ENCODE measurements at regions not wholly inside any gene's neighbourhood (a gene's known extent, or its start where the extent isn't known, plus 50 kb on each side); places are given as distances from the start of the nearest gene placed in this dataset.

- TF ChIP-seq SIN3A (IDR thresholded peaks at IDR 0.05; ENCODE audit: borderline replicate concordance, insufficient read depth, low read length) = no peak
- no peak for TF ChIP-seq FOXP2 (optimal IDR thresholded peaks at IDR 0.05; ENCODE audit: borderline replicate concordance, extremely low read depth, extremely low read length, insufficient read depth)
Observed at GRCh38 chr10:33991924-33992323, 657.5 kb upstream of the NRP1 start.

GRCh38 chr10:33986515-33986914 is 652.0 kb upstream of the NRP1 start:
- no peak for TF ChIP-seq FOXP2 (optimal IDR thresholded peaks at IDR 0.05; ENCODE audit: borderline replicate concordance, extremely low read depth, extremely low read length, insufficient read depth)
- TF ChIP-seq TAF1 (IDR thresholded peaks at IDR 0.05; ENCODE audit: borderline replicate concordance, insufficient read depth, low read length) = no peak
- TF ChIP-seq POLR2AphosphoS5 (IDR thresholded peaks at IDR 0.05; ENCODE audit: low read depth, low read length) = no peak
- TF ChIP-seq SIN3A (IDR thresholded peaks at IDR 0.05; ENCODE audit: borderline replicate concordance, insufficient read depth, low read length) = no peak
- TF ChIP-seq REST (IDR thresholded peaks at IDR 0.05; ENCODE audit: insufficient read depth in 1 of 2, low read depth in 2 of 2, low read length in 2 of 2) = no peak

- TF ChIP-seq FOXP2 (optimal IDR thresholded peaks at IDR 0.05; ENCODE audit: borderline replicate concordance, extremely low read depth, extremely low read length, insufficient read depth) = no peak
- no peak for TF ChIP-seq REST (IDR thresholded peaks at IDR 0.05; ENCODE audit: insufficient read depth in 1 of 2, low read depth in 2 of 2, low read length in 2 of 2)
- TF ChIP-seq SIN3A (IDR thresholded peaks at IDR 0.05; ENCODE audit: borderline replicate concordance, insufficient read depth, low read length) = no peak
- no peak for TF ChIP-seq POLR2AphosphoS5 (IDR thresholded peaks at IDR 0.05; ENCODE audit: low read depth, low read length)
- TF ChIP-seq TAF1 (IDR thresholded peaks at IDR 0.05; ENCODE audit: borderline replicate concordance, insufficient read depth, low read length) = no peak
Observed at GRCh38 chr10:33986016-33986415, 651.5 kb upstream of the NRP1 start.

- TF ChIP-seq TAF1 (IDR thresholded peaks at IDR 0.05; ENCODE audit: borderline replicate concordance, insufficient read depth, low read length) = no peak
- no peak for TF ChIP-seq REST (IDR thresholded peaks at IDR 0.05; ENCODE audit: insufficient read depth in 1 of 2, low read depth in 2 of 2, low read length in 2 of 2)
- no peak for TF ChIP-seq SIN3A (IDR thresholded peaks at IDR 0.05; ENCODE audit: borderline replicate concordance, insufficient read depth, low read length)
- TF ChIP-seq POLR2AphosphoS5 (IDR thresholded peaks at IDR 0.05; ENCODE audit: low read depth, low read length) = no peak
Observed at GRCh38 chr10:33982995-33983394, 648.5 kb upstream of the NRP1 start.

- TF ChIP-seq REST (IDR thresholded peaks at IDR 0.05; ENCODE audit: insufficient read depth in 1 of 2, low read depth in 2 of 2, low read length in 2 of 2) (no peak), TAF1 (IDR thresholded peaks at IDR 0.05; ENCODE audit: borderline replicate concordance, insufficient read depth, low read length) (no peak), POLR2AphosphoS5 (IDR thresholded peaks at IDR 0.05; ENCODE audit: low read depth, low read length) (no peak), SIN3A (IDR thresholded peaks at IDR 0.05; ENCODE audit: borderline replicate concordance, insufficient read depth, low read length) (no peak), FOXP2 (optimal IDR thresholded peaks at IDR 0.05; ENCODE audit: borderline replicate concordance, extremely low read depth, extremely low read length, insufficient read depth) (no peak)
Observed at GRCh38 chr10:33981301-33981700, 646.8 kb upstream of the NRP1 start.

All from PFSK-1 (cell line).